IPS-18c (cell line): ENCODE measurements at regions not wholly inside any gene's neighbourhood (a gene's known extent, or its start where the extent isn't known, plus 50 kb on each side); places are given as distances from the start of the nearest gene placed in this dataset.

Experiments
- H3K4me3 ChIP-seq: 2 replicates; pipeline ENCODE4 v1.7.0; 2013; ENCODE audit warnings: low read depth, mild to moderate bottlenecking, low read length, moderate library complexity; ENCODE audit not compliant: insufficient read depth
- H3K9me3 ChIP-seq: one replicate; pipeline ENCODE4 v1.6.1; 2013; ENCODE audit warnings: mild to moderate bottlenecking, low read length, moderate library complexity; ENCODE audit not compliant: control insufficient read depth, insufficient read depth

GRCh38 chr3:75981401-75981800, 196.1 kb upstream of the ZNF717 start:
- Histone ChIP-seq H3K4me3 (no peak overlapping the region), H3K9me3 (no peaks in the 10 kb centered on the region)

- H3K9me3 ChIP-seq = no peaks in the 10 kb centered on the region
- no peak overlapping the region for H3K4me3 ChIP-seq
Observed at GRCh38 chr3:75982151-75982550, 196.8 kb upstream of the ZNF717 start.

DNA sequence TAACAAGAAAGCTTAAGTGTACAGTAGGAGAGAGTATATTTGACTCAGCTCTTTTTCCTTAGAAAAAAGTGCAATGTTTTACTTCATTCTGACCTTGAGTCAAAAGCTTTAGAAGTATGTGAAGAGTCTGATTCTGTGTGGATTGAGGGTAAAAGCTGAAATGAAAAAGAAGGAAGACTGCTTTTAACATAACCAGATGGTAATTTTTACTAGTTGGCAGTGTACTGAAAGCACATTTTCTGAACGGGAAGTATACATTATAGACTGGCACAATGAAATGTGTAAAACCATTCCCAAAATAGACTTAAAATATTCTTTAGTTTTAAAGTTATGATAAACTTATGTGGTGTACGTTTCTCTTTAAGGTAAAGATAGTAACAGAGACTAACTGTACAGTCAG, 197.8 kb upstream of the ZNF717 start:
- no peaks in the 10 kb centered on the region for H3K9me3 ChIP-seq

GRCh38 chr3:75983609-75984290, 198.4 kb upstream of the ZNF717 start:
- Histone ChIP-seq H3K4me3 (no peak overlapping the region), H3K9me3 (no peaks in the 10 kb centered on the region)

More for the DNA sequence above, 197.8 kb upstream of the ZNF717 start:
- no peak overlapping the region for H3K4me3 ChIP-seq

- Histone ChIP-seq H3K9me3 (no peaks in the 10 kb centered on the region), H3K4me3 (no peak overlapping the region)
Observed at GRCh38 chr3:75985432-75985831, 200.1 kb upstream of the ZNF717 start.

DNA sequence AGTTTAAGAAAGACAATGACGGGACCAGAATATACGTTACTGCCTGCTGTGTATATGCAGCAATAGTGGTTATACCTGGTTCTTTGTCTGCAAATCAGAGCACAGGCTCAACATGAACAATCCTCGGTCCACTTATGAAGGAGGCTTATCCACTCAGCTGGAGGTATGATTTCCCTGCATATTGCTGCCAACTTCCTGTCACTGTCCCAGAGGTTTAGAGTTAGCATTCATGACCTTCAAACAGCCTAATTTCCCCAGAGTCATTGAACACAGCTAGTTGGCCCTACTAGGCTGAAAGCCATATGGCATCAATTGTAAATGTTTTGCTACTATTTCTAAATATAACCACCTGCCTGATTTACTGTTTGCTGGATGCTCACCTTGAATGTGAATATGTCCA, 224.9 kb upstream of the ZNF717 start:
- no peak overlapping the region for H3K4me3 ChIP-seq
- no peaks in the 10 kb centered on the region for H3K9me3 ChIP-seq

GRCh38 chr3:76011121-76011520, 225.8 kb upstream of the ZNF717 start:
- no peaks in the 10 kb centered on the region for H3K9me3 ChIP-seq
- H3K4me3 ChIP-seq = no peak overlapping the region

DNA sequence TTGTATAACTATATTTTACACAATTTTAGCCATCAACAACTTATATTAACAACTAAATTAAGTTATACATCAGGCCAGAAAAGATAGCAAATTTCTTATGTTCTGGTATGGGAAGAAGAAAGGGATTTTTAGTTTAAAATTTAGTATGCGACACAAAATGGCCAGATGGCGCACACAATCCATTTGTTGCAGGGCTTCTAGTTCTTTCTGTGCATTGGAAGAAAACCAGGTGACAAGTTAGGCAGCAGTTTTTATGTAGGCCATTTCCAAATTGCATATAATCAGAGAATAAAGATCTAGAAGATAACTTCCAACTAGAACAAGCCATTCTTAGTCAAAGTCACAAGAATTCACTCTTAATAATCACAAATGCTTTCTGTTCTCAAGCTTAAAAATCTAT, 230.1 kb upstream of the ZNF717 start:
- H3K9me3 ChIP-seq = no peaks in the 10 kb centered on the region
- H3K4me3 ChIP-seq = no peak overlapping the region

DNA sequence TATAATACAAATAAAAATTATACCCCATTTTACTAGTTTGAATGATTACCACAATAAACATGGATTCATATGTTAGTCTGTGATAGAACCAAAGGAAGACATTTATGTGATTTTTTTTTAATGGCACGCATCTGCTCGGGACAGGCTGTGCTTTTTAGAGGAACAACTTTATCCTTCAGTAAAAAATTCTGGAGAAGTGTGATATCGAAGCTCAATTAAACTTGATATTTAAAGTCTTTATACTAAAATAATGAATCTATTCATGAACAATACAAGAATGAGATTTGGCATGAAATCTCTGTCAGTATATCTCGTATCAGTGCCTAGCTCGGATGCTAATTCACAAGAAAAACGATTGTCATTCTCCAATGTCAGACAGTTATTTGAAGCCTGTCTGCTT, 230.8 kb upstream of the ZNF717 start:
- H3K9me3 ChIP-seq = no peaks in the 10 kb centered on the region
- no peak overlapping the region for H3K4me3 ChIP-seq

DNA sequence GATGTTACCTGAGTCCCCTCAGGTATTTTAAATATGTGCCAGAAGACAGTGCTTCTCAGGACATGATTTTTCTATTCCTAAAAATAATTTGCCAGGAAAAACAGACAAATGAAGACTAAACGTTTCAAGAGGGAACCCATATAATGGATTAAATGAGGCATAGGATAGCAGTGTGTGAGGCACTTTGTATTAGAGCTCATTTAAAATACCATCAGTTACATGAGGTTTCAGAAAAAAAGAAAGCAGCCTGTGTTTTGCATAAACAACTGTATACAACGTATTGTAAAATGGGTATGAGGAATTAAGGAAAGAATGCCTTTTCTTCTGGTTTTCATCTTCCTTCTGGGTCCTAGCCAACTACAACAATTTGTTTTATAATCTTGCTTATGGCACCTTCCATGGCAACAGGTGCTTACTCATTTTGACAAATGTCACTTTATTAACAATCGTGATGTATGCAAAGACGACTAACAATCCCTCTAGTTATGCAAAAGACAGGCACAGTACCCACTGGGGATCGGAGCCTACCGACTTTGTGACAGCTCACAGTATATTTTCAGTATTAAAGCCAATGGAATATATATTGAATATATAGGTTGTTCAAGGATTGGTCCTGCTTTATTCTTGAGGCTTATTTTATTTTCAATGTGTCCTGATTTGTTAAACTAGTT, 231.6 kb upstream of the ZNF717 start:
- H3K9me3 ChIP-seq = no peaks in the 10 kb centered on the region

GRCh38 chr3:76021376-76021775, 236.0 kb upstream of the ZNF717 start:
- Histone ChIP-seq H3K4me3 (no peak overlapping the region), H3K9me3 (no peaks in the 10 kb centered on the region)

More for the DNA sequence above, 231.6 kb upstream of the ZNF717 start:
- no peak overlapping the region for H3K4me3 ChIP-seq

DNA sequence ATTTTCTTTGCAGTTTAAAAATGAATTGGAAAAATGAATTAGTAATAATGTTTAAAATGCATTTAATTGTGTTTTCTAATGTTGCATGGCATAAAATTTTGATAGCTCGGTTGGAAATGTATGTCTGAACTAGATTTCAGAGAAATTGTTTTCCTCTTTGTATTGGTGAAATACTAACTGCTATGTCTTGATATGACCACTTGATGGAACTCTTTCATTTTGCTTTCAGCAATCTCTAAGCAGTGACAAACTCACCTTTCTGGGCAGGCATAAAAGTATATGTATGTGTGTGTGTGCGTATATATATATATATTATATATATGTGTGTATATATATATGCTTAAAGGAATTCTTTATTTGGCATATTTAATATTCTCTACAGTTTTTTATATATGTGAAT, 239.3 kb upstream of the ZNF717 start:
- no peaks in the 10 kb centered on the region for H3K9me3 ChIP-seq
- no peak overlapping the region for H3K4me3 ChIP-seq

DNA sequence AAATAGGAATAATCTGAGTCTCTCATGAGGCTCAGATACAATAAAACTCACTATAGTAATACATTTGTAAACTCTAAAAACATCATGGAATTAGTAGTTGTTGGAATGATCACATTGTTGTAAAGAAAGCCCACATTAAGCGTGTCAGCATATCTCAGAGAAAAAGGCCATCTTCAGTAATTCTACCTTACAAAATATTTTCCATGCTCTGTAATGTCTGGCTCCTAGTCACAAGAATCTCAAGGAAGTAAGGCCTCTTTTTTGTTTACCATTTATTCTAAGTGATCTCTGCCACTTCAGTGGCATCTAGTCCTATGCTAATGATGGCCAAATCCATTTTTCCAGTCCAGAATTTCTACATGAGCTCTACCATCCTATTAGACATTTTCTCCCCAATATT, 240.2 kb upstream of the ZNF717 start:
- Histone ChIP-seq H3K9me3 (no peaks in the 10 kb centered on the region), H3K4me3 (no peak overlapping the region)

DNA sequence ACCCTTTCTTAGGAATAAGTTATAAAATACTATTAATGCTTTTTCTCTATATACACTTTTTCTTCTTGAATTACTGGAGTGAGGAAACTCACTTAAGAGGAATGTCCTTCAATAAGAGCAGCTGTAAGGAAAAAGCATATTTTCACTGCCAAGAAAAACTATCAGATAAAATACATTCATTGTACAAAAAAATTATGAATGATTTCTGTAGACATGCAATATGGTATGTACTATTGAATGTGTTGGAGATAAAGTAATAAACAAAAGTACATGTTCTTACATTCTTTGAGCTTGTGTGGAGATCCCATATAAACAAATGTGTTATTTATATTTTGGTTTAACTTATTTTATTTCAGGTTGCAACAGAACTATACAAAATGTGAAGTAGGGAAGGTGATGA, 241.0 kb upstream of the ZNF717 start:
- Histone ChIP-seq H3K9me3 (no peaks in the 10 kb centered on the region), H3K4me3 (no peak overlapping the region)

- Histone ChIP-seq H3K4me3 (no peak overlapping the region), H3K9me3 (no peaks in the 10 kb centered on the region)
Observed at GRCh38 chr3:76028774-76029173, 243.4 kb upstream of the ZNF717 start.

DNA sequence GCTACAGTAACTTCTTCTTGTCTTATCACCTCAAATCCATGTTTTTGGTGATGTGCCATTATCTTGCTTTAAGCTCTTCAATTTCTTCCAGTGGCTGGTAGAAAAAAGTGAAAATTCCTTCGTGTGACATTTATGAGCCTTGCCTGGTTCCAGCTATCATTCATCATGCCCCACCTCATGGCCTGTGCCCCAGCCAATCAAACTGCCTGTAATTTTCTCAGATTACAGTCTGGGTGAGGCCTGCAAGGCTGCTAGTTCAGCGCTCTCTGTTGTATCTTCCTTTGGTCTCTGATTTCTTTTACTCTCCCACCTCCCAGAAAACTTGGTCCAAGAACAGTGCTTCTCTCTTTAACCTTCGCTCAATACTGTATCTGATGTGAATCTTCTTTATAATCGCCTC, 249.3 kb upstream of the ZNF717 start:
- H3K4me3 ChIP-seq = no peak overlapping the region
- H3K9me3 ChIP-seq = no peaks in the 10 kb centered on the region

GRCh38 chr3:76035117-76035516, 249.8 kb upstream of the ZNF717 start:
- H3K4me3 ChIP-seq = no peak overlapping the region
- no peaks in the 10 kb centered on the region for H3K9me3 ChIP-seq

DNA sequence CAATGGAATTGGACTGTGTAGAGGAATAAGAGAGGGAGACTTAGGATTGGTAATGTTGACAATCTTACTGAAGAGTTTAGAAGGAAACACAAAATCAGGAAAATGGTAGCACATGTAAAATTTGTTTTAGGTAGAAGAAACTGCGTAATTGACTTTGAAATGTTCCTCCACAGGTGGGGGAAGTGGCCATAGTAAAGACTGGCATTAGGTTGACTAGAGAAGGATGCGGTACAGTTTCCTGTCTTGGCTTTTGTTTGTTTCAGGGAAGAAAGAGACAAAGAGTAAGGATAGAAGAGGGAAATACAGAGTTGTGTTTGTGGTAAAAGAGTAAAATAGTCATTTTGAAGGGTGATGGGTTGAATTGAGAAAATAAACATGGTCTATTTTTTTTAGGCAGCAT, 253.6 kb upstream of the ZNF717 start:
- Histone ChIP-seq H3K4me3 (no peak overlapping the region), H3K9me3 (no peaks in the 10 kb centered on the region)

GRCh38 chr3:76039431-76039830, 254.1 kb upstream of the ZNF717 start:
- Histone ChIP-seq H3K4me3 (no peak overlapping the region), H3K9me3 (no peaks in the 10 kb centered on the region)
